Erythroblast (primary cell): ENCODE measurements at regions not wholly inside any gene's neighbourhood (a gene's known extent, or its start where the extent isn't known, plus 50 kb on each side); places are given as distances from the start of the nearest gene placed in this dataset.

ENCODE experiments used
- GATA1 ChIP-seq: IDR thresholded peaks from 2 replicates; pipeline ENCODE4 v1.6.1; 2011; ENCODE audit warnings: low read depth, mild to moderate bottlenecking, control low read depth, low read length, moderate library complexity
- POLR2A ChIP-seq: IDR thresholded peaks from 2 replicates; pipeline ENCODE4 v1.6.1; 2011; ENCODE audit warnings: mild to moderate bottlenecking, low read length

DNA sequence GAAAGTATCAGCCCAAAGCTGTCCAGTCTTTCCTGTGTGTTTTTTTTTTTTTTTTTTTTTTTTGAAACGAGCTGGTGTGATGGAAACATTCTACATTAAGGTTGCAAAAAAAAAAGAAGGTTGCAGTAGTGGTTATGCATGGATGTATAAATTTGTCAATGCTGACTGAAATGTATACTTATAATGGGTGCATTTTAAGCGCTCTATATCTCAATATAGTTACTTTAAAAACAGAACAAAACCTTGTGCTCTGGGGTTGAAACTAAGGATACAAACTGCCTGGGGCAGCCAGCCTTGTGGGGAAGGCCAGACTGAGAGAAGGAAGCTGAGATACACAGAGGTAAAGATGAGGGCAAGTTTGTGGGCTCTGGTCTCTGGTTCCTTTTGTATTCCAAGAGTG is 87.3 kb upstream of the RMST start:
- TF ChIP-seq POLR2A, result no peak
- TF ChIP-seq GATA1, result no peak
